ENCODE measurements at regions not wholly inside any gene's neighbourhood (a gene's known extent, or its start where the extent isn't known, plus 50 kb on each side); places are given as distances from the start of the nearest gene placed in this dataset.

GRCh38 chr16:87067836-87068761 lies 249.1 kb downstream of the C16orf95 start:
- DNase-seq (ENCODE audit: low read depth): no peak
- no peak overlapping the region for H3K4me3 ChIP-seq (ENCODE audit: low read depth, low read length)

- H3K4me3 ChIP-seq (ENCODE audit: low read depth, low read length): no peak overlapping the region
- no peak for DNase-seq (ENCODE audit: low read depth)
Observed at GRCh38 chr16:87068762-87069150, 248.4 kb downstream of the C16orf95 start.

- H3K4me3 ChIP-seq (ENCODE audit: low read depth, low read length): no peak overlapping the region
- no peak for DNase-seq (ENCODE audit: low read depth)
Observed at GRCh38 chr16:87070657-87071056, 246.5 kb downstream of the C16orf95 start.

GRCh38 chr16:87072101-87072500 lies 245.1 kb downstream of the C16orf95 start:
- no peak overlapping the region for H3K4me3 ChIP-seq (ENCODE audit: low read depth, low read length)
- no peak for DNase-seq (ENCODE audit: low read depth)

- DNase-seq (ENCODE audit: low read depth): no peak
- H3K4me3 ChIP-seq (ENCODE audit: low read depth, low read length): no peak overlapping the region
Observed at GRCh38 chr16:87074641-87075318, 242.4 kb downstream of the C16orf95 start.

GRCh38 chr16:87075319-87075860 lies 241.8 kb downstream of the C16orf95 start:
- DNase-seq (ENCODE audit: low read depth): no peak
- no peak overlapping the region for H3K4me3 ChIP-seq (ENCODE audit: low read depth, low read length)

GRCh38 chr16:87076331-87076949 lies 240.8 kb downstream of the C16orf95 start:
- no peak overlapping the region for H3K4me3 ChIP-seq (ENCODE audit: low read depth, low read length)
- no peak for DNase-seq (ENCODE audit: low read depth)

- no peak overlapping the region for H3K4me3 ChIP-seq (ENCODE audit: low read depth, low read length)
- DNase-seq (ENCODE audit: low read depth): no peak
Observed at GRCh38 chr16:87076950-87077749, 240.0 kb downstream of the C16orf95 start.

- DNase-seq (ENCODE audit: low read depth): no peak
Observed at GRCh38 chr16:87077750-87078127, 239.5 kb downstream of the C16orf95 start.

GRCh38 chr16:87080571-87081167 lies 236.5 kb downstream of the C16orf95 start:
- no peak overlapping the region for H3K4me3 ChIP-seq (ENCODE audit: low read depth, low read length)
- no peak for DNase-seq (ENCODE audit: low read depth)

More at GRCh38 chr16:87077750-87078127, 239.5 kb downstream of the C16orf95 start:
- H3K4me3 ChIP-seq (ENCODE audit: low read depth, low read length): no peak overlapping the region

GRCh38 chr16:87085441-87085840 lies 231.8 kb downstream of the C16orf95 start:
- no peak overlapping the region for H3K4me3 ChIP-seq (ENCODE audit: low read depth, low read length)
- no peak for DNase-seq (ENCODE audit: low read depth)

- H3K4me3 ChIP-seq (ENCODE audit: low read depth, low read length): no peak overlapping the region
- DNase-seq (ENCODE audit: low read depth): peak; percentile 55
Observed at GRCh38 chr16:87086156-87086555, 231.0 kb downstream of the C16orf95 start.

- no peak for DNase-seq (ENCODE audit: low read depth)
- no peak overlapping the region for H3K4me3 ChIP-seq (ENCODE audit: low read depth, low read length)
Observed at GRCh38 chr16:87086575-87086974, 230.6 kb downstream of the C16orf95 start.

- DNase-seq (ENCODE audit: low read depth): no peak
- no peak overlapping the region for H3K4me3 ChIP-seq (ENCODE audit: low read depth, low read length)
Observed at GRCh38 chr16:87092958-87093357, 224.2 kb downstream of the C16orf95 start.

GRCh38 chr16:87093804-87094555 lies 223.2 kb downstream of the C16orf95 start:
- H3K4me3 ChIP-seq (ENCODE audit: low read depth, low read length): no peak overlapping the region
- DNase-seq (ENCODE audit: low read depth): no peak

GRCh38 chr16:87094556-87094865 lies 222.7 kb downstream of the C16orf95 start:
- DNase-seq (ENCODE audit: low read depth): no peak
- H3K4me3 ChIP-seq (ENCODE audit: low read depth, low read length): no peak overlapping the region

- DNase-seq (ENCODE audit: low read depth): no peak
- no peak overlapping the region for H3K4me3 ChIP-seq (ENCODE audit: low read depth, low read length)
Observed at GRCh38 chr16:87095271-87095670, 221.9 kb downstream of the C16orf95 start.

- DNase-seq (ENCODE audit: low read depth): no peak
- H3K4me3 ChIP-seq (ENCODE audit: low read depth, low read length): no peak overlapping the region
Observed at GRCh38 chr16:87096746-87097333, 220.4 kb downstream of the C16orf95 start.

Measured in skeletal muscle cell (primary cell).